ENCODE measurements at regions not wholly inside any gene's neighbourhood (a gene's known extent, or its start where the extent isn't known, plus 50 kb on each side); places are given as distances from the start of the nearest gene placed in this dataset.

DNA sequence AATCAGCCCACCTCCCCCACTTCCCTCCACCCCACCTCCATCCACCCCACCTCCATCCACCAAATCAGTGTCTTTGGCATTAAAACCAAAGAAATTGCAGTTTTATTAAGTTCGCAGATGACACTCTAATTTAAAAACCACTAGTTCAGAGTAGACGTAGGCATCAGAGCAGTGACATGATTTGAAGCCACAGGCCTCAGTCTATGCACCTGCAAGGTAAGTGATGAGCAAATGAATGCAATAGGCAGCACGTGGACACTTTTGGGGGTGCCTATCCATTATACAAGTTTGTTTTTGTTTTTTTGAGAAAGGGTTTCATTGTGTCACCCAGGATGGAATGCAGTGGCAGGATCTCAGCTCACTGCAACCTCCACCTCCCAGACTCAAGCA lies 88.0 kb upstream of the TRIM2 start:
- no peak overlapping the region for H3K4me3 ChIP-seq (ENCODE audit: control insufficient read depth, low read depth, low read length)
- no peak for DNase-seq (ENCODE audit: low read depth)
- TF ChIP-seq, protein P1, sequence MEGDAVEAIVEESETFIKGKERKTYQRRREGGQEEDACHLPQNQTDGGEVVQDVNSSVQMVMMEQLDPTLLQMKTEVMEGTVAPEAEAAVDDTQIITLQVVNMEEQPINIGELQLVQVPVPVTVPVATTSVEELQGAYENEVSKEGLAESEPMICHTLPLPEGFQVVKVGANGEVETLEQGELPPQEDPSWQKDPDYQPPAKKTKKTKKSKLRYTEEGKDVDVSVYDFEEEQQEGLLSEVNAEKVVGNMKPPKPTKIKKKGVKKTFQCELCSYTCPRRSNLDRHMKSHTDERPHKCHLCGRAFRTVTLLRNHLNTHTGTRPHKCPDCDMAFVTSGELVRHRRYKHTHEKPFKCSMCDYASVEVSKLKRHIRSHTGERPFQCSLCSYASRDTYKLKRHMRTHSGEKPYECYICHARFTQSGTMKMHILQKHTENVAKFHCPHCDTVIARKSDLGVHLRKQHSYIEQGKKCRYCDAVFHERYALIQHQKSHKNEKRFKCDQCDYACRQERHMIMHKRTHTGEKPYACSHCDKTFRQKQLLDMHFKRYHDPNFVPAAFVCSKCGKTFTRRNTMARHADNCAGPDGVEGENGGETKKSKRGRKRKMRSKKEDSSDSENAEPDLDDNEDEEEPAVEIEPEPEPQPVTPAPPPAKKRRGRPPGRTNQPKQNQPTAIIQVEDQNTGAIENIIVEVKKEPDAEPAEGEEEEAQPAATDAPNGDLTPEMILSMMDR (conservative IDR thresholded peaks at IDR 0.05; ENCODE audit: control insufficient read depth, insufficient read depth, low read depth, low read length): no peak

DNA sequence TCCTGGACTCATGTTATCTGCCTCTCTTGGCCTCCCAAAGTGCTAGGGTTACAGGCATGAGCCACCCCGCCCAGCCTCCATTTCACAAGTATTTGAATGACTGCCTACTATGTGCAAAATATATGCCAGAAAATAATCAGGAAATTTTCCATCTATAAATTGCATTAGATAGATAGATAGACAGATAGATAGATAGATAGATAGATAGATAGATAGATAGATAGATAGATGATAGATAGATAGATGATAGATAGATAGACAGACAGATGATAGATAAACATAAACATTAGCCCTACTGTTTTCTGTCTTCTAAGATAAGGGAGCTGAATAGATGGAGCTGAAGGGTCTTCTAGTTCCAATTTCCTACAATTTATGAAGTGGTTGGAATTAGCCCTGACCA lies 87.4 kb upstream of the TRIM2 start:
- H3K4me3 ChIP-seq (ENCODE audit: control insufficient read depth, low read depth, low read length): no peak overlapping the region
- TF ChIP-seq, protein P1 (conservative IDR thresholded peaks at IDR 0.05; ENCODE audit: control insufficient read depth, insufficient read depth, low read depth, low read length): no peak
- no peak for DNase-seq (ENCODE audit: low read depth)

DNA sequence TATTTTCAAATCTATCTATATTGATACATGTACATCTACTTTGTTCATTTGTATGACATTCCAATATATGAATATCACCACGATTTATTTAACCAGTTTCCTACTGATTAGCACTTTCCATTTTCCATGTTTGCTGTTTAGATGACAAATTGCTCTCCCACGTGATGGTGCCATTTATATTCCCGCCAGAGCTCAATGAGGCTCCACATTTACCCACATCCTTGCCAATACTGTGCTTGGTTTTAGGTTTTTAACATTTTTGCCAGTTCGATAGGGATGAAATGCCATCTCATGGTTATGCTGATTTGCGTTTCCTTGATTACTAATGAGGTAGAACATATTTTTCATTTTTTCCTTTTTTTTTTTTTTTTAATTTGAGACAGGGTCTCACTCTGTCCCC lies 86.7 kb upstream of the TRIM2 start:
- TF ChIP-seq, protein P1 (conservative IDR thresholded peaks at IDR 0.05; ENCODE audit: control insufficient read depth, insufficient read depth, low read depth, low read length): no peak
- no peak for DNase-seq (ENCODE audit: low read depth)
- no peak overlapping the region for H3K4me3 ChIP-seq (ENCODE audit: control insufficient read depth, low read depth, low read length)

DNA sequence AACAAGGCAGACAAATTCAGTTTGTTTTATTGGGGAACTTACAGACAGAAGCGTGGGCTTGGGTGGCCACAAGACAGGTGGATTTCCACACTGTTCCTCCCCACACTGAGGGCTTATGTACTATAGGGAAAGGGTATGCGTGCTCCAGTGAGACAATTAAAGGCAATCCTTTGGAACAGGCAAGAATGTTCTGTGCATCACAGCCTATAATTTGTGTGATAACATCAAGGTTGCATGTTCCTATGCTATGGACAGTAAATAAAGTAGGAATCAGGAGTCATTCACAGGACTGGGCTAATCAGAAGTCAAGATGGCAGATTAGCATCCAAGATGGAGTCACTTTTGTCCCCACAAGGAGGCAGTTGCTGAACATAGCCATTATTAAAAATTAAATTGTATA lies 84.6 kb upstream of the TRIM2 start:
- TF ChIP-seq, protein P1 (conservative IDR thresholded peaks at IDR 0.05; ENCODE audit: control insufficient read depth, insufficient read depth, low read depth, low read length): no peak

DNA sequence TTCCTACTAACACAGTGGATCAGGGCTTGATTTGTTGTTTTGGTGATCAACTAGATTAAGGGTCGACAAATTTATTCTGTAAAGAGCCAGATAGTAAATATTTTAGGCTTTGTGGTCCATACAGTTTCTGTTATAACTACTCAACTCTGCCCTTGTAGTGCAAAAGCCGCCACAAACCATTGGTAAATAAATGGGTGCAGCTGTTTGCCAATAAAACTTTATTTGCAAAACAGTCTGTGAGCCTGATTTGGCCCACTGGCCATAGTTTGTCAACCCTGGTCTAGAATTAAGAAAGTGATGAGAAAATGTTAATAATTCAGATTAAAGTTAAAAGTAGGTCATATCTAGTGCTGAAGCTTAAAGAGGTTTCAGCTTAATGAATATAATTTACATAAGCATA lies 84.0 kb upstream of the TRIM2 start:
- DNase-seq (ENCODE audit: low read depth): no peak
- no peak overlapping the region for H3K4me3 ChIP-seq (ENCODE audit: control insufficient read depth, low read depth, low read length)
- TF ChIP-seq, protein P1 (conservative IDR thresholded peaks at IDR 0.05; ENCODE audit: control insufficient read depth, insufficient read depth, low read depth, low read length): no peak

More for the DNA sequence above, 84.6 kb upstream of the TRIM2 start:
- no peak for DNase-seq (ENCODE audit: low read depth)
- H3K4me3 ChIP-seq (ENCODE audit: control insufficient read depth, low read depth, low read length): no peak overlapping the region

DNA sequence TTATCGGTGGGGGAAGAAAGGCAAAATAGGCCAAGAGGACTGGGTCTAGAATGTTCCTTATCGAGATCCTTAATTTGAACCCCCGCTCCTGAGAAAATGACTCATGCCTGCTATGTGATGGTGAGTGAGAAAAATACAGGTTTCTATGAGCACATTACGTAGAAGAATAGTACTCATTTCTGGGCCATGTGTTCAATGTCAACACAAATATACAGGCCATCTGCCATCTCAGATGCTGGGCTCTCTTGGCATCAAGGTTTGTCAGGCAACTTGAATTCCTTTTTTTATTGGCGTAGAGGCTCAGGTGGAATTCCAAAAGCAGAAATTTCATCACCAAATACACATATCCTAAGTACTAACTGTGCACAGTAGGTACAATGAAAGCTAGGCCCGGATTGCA lies 81.4 kb upstream of the TRIM2 start:
- no peak for DNase-seq (ENCODE audit: low read depth)
- H3K4me3 ChIP-seq (ENCODE audit: control insufficient read depth, low read depth, low read length): no peak overlapping the region
- TF ChIP-seq, protein P1 (conservative IDR thresholded peaks at IDR 0.05; ENCODE audit: control insufficient read depth, insufficient read depth, low read depth, low read length): no peak

DNA sequence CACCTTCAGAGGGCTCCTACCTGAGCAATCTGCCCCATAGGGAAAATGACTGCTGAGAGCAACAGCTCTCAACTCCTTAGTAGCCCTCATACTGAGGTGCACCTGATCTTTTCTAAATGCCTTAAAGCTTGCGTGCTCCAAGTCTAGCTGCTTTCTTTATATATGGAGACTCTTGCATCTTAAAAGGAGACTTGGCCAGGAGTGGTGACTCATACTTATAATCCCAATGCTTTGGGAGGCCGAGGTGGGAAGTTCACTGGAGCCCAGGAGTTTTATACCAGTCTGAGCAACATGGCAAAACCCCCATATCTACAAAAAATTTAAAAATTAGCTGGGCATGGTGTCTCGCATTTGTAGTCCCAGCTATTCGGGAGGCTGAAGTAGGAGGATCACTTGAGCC lies 78.1 kb upstream of the TRIM2 start:
- DNase-seq (ENCODE audit: low read depth): no peak
- TF ChIP-seq, protein P1 (conservative IDR thresholded peaks at IDR 0.05; ENCODE audit: control insufficient read depth, insufficient read depth, low read depth, low read length): no peak
- no peak overlapping the region for H3K4me3 ChIP-seq (ENCODE audit: control insufficient read depth, low read depth, low read length)
